Stimulated activated CD8-positive, alpha-beta memory T cell treated with anti-CD3 and anti-CD28 coated beads, Interleukin-15, amount 100 ng/mL, for 48 hours (primary cell): ENCODE measurements at regions not wholly inside any gene's neighbourhood (a gene's known extent, or its start where the extent isn't known, plus 50 kb on each side); places are given as distances from the start of the nearest gene placed in this dataset.

ENCODE experiments used
- DNase-seq, 2 donors: peaks; one replicate each; pipeline ENCODE4 v3.0.0-alpha.2; 2020; ENCODE audit warnings: low read depth in 2 of 2

GRCh38 chr14:42802346-42802745, 1195.7 kb downstream of the LRFN5 start:
- no peak for DNase-seq

DNA sequence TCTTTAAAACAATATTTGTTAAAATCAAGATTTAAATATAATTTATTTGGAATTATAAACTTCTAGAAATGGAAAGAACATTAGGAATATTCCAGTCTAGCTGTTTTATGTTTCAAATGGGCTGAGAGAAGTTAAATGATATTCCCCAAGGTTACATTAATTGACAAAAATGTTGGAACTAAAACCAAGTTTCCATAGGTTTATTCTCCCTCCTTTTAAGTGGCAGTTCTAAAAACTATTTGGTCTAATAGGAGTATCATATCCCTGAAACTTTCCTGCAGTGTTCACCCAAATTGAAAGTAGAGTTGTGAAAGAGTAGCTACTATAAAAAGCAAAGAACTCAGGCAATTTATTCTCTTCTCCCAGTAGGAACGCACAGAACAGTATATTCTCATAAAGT, 1185.5 kb downstream of the LRFN5 start:
- DNase-seq = no peak

- no peak for DNase-seq
Measured at GRCh38 chr14:42782754-42783153, 1176.1 kb downstream of the LRFN5 start.

- DNase-seq = no peak
Measured at GRCh38 chr14:42778984-42779383, 1172.3 kb downstream of the LRFN5 start.

- no peak for DNase-seq
Measured at GRCh38 chr14:42750771-42751170, 1144.1 kb downstream of the LRFN5 start.

DNA sequence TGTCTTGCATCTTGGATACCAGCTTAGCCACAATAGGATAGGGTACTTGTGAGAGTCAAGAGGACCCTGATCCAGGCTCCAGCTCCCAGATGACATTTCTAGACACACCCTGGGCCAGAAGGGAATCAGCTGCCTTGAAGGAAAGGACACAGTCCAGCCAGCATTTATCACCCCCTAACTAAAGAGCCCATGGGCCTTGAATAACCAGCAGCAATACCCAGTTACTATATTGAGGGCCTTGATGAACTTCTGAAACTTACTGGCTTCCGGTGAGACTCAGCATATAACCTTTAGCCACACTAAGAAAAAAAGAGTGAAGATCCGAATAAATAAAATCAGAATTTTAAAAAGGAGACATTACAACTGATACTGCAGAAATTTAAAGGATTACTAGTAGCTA, 1135.4 kb downstream of the LRFN5 start:
- no peak for DNase-seq

- DNase-seq = no peak
Measured at GRCh38 chr14:42736408-42736807, 1129.7 kb downstream of the LRFN5 start.

- no peak for DNase-seq
Measured at GRCh38 chr14:42734041-42734440, 1127.4 kb downstream of the LRFN5 start.

DNA sequence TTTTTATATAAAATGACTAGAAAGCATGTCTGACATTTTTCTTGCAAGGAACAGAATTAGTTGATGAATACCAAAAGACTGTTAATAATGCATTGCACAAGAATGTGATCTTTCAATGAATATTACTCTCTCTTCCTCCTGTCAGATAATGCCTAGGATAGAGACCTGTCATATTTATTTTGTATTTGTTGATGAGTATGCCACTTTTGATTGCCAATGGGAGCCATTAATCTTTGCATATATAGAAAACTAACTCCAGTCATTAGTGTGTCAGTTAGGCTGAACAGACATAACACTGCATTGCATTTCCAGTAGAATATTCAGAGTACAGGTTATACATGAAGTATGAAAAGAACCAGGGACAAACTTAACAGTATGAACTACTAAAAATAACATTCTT, 1125.3 kb downstream of the LRFN5 start:
- no peak for DNase-seq

DNA sequence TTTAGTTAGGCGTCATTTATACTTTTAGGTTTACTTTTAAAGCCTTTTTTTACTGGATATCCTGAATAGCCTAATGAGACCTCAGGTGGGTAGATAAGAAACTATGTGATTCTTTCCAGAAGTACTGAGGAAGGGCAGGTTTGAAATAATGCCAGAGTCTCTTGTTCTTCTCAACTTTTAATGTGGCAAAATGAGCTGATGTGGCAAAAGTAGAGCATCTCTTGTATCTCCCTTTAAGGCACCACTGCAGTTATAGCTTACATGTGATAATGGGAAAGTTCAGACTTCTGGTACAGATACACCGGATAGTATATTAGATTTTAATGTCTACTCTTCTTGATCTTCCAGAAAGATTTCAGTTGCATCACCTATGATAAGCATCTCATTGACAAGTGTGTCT, 1124.8 kb downstream of the LRFN5 start:
- DNase-seq = no peak

DNA sequence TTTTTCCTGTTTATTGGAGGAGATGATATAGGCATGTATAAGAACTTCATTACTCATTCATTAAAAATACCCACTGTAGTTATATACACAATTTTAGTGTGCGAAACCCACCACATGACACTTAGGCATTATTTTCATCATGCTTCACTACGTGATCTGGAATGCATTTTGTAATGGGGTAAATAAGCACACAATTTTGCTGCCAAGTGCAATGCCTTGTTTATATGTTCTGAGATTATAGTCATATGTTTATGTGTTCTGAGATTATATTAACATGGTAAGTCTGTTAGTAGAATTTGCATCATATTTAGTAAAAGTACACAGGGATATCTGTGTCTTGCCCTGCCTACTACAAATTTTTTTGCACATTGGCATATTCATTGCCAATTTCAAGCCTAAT, 1123.0 kb downstream of the LRFN5 start:
- no peak for DNase-seq

- no peak for DNase-seq
Measured at GRCh38 chr14:42719391-42719790, 1112.7 kb downstream of the LRFN5 start.

DNA sequence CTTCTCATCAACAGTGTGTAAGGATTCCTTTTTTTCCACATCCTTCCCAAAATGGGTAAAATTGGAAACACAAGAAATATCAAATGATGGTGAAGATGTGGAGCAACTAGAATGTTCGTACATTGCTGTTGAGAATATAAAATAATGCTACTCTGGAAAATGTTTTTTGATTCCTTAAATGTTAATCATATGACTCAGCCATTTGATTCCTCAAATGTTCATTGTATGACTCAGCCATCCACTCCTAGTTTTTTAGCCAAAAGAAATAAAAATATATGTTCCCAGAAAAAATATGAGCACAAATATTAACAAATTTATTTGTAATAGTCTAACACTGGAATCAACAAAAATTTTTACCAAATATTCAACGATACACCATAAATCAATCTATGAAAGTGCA, 1108.6 kb downstream of the LRFN5 start:
- DNase-seq = no peak

- DNase-seq = no peak
Measured at GRCh38 chr14:42710071-42710470, 1103.4 kb downstream of the LRFN5 start.

DNA sequence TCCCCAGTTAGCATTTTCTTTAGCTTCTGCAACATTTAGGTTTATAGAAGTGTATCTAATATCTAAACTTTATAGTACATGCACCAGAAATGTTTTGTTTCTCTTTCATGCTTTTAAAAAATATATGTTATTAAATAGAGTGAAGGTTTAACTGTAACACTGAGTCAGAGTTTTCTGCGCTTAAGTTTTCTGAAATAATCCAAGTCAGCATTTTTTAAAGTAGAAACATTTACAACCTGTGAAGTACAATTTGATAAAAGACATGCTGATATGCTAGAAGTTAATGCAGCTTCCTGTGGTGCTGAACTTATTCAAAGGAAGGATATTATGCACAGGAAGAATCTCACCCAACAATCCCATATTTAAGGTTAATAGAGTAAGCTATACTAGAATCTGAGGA, 1096.8 kb downstream of the LRFN5 start:
- no peak for DNase-seq

DNA sequence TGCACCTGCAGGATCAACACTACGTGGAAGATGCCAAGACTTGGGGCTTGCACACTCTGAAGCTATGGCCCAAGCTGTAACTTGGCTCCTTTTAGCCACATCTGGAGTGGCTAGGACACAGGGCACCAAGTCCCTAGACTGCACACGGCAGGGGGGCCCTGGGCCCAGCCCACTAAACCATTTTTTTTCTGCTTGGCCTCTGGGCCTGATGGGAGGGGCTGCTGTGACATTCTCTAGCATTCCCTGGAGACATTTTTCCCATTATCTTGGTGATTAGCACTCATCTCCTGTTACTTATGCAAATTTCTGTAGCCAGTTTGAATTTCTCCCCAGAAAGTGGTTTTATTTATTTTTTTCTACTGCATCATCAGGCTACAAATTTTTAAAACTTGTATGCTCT, 1080.7 kb downstream of the LRFN5 start:
- no peak for DNase-seq

- DNase-seq = no peak
Measured at GRCh38 chr14:42683707-42684106, 1077.0 kb downstream of the LRFN5 start.

GRCh38 chr14:42676636-42677035, 1070.0 kb downstream of the LRFN5 start:
- DNase-seq = no peak

DNA sequence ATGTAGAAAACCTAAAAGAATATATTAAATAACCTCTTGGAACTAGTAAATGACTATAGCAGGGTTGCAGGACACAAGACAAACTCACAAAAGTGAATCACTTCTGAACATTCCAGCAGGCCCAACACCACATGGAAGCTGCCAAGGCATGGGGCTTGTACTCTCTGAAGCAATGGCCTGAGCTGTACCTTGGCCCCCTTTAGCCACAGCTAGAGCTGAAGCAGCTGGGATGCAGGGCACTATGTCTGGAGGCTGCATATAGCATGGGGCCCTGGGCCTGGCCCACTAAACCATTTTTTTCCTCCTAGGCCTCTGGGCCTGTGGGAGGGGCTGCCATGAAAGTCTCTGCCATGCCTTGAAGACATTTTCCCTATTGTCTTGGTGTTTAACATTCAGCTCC, 1067.3 kb downstream of the LRFN5 start:
- no peak for DNase-seq

DNA sequence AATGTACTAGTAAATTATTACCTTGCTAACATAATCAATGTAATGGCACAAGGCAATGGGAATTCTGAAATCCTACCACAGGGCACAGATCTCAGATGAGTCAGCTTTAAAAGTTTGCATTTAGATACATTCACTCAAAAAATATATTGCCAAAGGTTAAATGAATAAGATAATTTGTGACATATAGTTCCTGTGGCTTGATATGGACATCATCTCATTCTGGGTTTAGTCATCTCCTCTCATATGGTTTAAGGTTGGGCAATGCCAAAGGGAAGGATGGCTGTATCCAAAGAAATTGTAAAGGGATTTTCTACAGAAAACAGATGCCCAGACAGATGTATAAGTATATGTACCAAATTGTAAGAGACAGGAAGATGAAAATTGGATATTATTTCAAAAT, 1065.0 kb downstream of the LRFN5 start:
- DNase-seq = no peak

DNA sequence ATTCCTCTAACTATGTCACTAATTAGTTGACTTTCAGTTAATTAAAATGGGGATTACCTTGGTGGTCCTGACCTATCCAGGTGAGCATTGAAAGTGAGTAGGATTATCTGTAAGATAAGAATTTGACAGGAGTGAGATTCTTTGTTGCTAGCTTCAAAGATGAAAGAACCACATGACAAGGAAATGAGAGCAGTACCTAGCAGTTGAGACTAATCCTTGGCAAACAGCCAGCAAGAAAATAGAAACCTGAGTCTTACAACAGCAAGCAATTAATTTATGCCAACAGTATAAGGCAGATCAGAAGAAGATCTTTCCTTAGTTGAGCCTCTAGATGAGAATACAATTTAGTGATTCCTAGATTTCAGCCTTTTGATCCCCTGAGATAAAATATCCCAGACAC, 1058.4 kb downstream of the LRFN5 start:
- DNase-seq = no peak

DNA sequence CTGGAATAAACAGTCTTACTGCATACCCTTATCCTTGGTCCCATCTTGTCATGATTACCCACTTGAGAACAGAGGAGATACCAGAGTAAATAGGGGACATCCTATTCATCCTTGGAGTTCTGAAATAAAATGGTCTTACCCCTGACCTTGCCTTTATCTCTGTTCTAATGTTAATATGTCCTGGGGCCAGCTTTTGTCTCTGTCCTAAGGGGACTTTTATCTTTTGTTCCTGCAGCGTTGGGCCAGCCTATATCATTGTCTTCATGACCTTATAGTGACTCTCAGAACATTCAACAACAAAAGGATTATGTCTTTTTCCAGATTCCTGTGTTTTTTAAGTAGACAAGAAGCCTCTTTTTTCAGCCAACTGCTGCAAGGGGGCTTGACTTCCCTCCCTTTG, 1057.5 kb downstream of the LRFN5 start:
- DNase-seq = no peak

DNA sequence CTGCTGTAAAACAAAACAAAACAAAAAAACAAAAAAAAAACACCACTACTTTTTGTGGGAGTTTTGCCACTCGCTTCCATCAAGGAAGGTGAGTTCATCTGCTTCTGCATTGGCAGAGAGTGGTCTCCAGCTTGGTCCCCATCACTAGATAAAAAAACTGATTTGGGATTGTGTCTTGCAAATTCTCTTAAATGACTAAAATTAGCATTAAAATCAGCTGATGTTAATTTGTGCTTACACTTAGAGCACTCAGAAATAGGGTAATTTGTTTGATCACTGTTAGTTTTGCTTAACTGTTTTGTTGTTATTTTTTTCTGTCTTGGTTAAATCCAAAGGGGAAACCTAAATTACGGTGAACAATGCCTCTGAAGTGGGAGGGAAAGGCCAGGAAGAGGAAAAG, 1048.0 kb downstream of the LRFN5 start:
- DNase-seq = no peak

GRCh38 chr14:42642787-42643186, 1036.1 kb downstream of the LRFN5 start:
- no peak for DNase-seq

DNA sequence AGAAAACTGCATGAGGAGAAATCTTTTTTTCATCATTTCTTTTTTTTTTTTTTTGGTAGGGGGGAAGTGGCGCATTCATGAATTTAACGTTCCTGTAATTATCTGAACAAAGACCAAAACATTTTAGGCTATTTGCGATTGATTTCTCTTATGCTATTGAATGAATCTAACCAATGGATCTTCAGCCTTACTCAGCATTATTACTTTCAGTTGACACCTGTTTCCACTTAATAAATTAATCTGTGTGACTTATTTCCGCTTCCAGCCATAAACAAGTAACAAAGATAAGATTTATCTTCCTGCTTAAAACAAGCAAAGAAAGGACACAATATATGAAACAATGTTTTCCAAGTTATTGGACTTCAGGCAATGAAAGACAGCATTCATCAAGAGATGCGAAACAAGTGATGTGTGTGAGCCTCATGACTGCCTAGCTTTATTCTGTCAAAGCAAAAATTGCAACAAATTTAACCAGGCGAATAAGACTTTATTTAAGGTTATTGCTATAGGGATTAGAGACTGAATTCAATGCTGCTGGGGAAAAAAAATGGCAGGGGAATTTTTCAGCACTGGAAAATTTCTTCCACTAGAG, 1026.9 kb downstream of the LRFN5 start:
- no peak for DNase-seq
